Neural progenitor cell (in vitro differentiated cells): ENCODE measurements at regions not wholly inside any gene's neighbourhood (a gene's known extent, or its start where the extent isn't known, plus 50 kb on each side); places are given as distances from the start of the nearest gene placed in this dataset.

Source experiments
- EZH2phosphoT487 ChIP-seq: fragments of 200-600 bp; sonication (generic); IDR thresholded peaks from 2 replicates; pipeline ENCODE4 v1.6.1; 2017; ENCODE audit warnings: antibody characterized with exemption
- TF ChIP-seq, protein P1 (sequence below): fragments of 200-600 bp; sonication (generic); IDR thresholded peaks from 2 replicates; pipeline ENCODE4 v1.5.1; 2017; ENCODE audit warnings: antibody characterized with exemption, mild to moderate bottlenecking

DNA sequence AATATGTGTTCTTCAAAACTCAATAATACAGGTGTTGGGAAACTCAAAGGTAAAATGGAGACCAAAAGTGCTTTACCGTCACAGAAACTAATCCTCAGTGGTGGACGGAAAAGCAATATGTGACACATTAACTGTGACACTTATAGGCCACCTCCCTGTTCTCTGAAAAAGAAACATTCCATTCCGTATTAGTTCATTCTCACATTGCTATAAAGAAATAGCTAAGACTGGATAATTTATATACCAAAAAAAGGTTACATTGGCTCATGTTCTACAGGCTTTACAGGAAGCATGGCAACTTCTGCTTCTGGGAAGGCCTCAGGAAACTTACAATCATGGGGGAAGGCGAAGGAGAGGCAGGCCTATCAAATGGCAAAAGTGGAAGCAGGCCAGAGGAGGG is 435.3 kb upstream of the HTR2A start:
- TF ChIP-seq, protein P1, sequence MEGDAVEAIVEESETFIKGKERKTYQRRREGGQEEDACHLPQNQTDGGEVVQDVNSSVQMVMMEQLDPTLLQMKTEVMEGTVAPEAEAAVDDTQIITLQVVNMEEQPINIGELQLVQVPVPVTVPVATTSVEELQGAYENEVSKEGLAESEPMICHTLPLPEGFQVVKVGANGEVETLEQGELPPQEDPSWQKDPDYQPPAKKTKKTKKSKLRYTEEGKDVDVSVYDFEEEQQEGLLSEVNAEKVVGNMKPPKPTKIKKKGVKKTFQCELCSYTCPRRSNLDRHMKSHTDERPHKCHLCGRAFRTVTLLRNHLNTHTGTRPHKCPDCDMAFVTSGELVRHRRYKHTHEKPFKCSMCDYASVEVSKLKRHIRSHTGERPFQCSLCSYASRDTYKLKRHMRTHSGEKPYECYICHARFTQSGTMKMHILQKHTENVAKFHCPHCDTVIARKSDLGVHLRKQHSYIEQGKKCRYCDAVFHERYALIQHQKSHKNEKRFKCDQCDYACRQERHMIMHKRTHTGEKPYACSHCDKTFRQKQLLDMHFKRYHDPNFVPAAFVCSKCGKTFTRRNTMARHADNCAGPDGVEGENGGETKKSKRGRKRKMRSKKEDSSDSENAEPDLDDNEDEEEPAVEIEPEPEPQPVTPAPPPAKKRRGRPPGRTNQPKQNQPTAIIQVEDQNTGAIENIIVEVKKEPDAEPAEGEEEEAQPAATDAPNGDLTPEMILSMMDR = no peak
- TF ChIP-seq EZH2phosphoT487 = no peak
